ENCODE measurements at regions not wholly inside any gene's neighbourhood (a gene's known extent, or its start where the extent isn't known, plus 50 kb on each side); places are given as distances from the start of the nearest gene placed in this dataset.
"Not testable (repeated sequence)": the region's sequence is repeated elsewhere in the genome, so short reads cannot be mapped to it uniquely, and the experiment has no call there.

DNA sequence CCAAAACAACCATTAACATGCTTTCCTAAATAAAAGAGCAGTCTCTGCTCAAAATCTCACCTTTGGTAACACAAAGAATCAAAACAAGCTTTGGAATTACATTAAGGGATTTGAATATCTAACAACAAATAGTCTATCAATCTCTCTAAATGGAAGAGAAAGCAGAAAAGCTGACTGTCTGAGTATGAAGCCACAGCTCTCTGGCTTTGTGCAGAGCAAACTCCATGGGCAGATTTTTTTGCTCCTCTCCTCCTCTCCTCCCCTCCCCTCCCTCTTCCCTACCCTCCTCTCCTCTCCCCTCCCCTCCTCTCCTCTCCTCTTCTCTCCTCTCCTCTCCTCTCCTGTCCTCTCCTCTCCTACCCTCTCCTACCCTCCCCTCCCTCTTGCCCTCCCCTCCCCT lies 329.5 kb upstream of the ETAA1 start:
- DNase-seq, result no peak
- intact Hi-C loops (cut with DNase I), result no loop called here

DNA sequence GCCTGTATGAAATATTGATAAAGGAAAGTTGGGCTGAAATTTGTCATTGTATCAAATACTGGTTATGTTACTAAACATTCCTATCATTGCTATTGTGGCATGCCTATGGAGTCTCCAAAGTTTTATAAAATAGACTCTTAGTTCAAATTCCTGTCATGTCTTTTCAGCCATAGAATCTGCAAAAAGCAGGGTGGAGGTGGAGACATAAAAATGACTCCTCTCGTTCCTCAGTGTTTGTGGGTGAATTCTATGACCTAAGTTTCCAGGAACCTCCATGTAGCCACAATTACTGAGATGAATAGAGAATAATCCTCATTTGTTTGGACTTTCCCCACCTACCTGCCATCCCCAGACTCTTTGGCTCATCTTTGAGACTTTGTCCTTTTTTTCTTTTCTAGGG lies 326.3 kb upstream of the ETAA1 start:
- intact Hi-C loops (cut with DNase I), result no loop called here
- no peak for DNase-seq

DNA sequence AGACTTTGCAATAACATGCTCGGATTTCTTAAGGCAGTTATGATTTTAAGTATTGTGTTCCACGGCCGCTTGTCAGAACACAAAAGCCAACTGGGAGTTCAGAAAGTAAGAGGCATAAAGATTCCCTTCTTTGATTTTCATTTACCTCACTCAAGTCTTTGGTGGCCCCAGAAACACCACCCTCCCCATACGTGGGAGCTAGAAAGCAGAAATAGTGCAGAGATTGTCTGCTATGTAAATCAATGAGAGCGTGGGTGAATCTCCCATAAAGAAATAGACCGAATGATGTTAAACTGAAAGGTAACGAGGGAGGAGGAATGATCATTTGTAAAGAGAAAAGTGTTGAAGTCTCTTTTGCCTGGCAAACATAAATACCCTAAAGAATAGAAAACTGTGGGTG lies 322.1 kb upstream of the ETAA1 start:
- intact Hi-C loops (cut with DNase I), result no loop called here

DNA sequence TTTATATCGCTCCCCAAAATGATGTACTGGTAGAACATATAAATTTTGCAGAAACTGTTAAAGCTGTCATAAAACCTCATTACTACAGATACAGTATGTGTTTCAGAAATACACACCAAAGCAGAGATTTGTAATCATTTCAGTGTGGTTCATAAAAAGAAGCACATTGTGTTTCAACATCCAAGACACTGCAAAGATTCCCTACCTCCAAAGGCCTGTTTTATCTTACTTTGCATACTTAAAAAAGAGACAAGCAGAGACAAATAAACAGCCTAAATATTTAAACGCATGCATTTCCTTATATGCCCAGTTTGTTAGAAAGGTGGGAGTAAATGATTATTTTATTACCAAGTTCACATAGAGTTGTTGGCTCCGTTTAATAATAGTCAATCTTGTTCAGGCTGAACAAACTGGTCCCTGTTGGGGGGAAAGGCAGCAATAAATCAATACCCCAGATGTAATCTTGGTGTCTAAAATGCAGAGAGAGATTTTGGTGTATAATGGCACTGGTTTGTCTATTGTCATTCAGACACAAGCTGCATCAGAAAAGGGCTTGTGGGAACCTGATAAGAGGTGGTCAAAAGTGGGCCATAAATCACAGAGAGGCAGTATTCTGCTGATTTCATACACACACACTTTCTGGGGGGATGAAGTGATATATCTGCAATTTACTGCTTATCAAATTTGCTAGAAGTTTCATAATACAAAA lies 321.4 kb upstream of the ETAA1 start:
- DNase-seq, result no peak
- intact Hi-C loops (cut with DNase I), result no loop called here

More for the DNA sequence above, 322.1 kb upstream of the ETAA1 start:
- no peak for DNase-seq

DNA sequence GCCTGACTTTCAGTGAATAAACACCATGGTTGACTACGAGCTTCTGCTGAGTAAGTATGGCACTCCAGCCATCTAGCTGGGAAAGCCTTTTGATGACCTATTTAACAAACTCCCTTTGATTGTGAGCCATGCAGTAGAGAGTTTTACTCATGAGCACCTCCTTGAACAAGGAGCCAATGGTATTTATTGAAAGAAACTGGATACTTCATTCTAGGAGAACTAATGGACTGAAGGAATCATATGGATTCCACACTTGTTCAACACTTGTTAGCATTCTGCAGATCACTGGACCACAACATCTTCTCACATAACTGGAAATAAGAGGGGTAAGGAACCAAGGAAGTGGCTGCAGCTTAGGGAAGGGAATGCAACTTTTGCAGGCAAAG lies 320.9 kb upstream of the ETAA1 start:
- DNase-seq, result no peak
- intact Hi-C loops (cut with DNase I), result no loop called here

DNA sequence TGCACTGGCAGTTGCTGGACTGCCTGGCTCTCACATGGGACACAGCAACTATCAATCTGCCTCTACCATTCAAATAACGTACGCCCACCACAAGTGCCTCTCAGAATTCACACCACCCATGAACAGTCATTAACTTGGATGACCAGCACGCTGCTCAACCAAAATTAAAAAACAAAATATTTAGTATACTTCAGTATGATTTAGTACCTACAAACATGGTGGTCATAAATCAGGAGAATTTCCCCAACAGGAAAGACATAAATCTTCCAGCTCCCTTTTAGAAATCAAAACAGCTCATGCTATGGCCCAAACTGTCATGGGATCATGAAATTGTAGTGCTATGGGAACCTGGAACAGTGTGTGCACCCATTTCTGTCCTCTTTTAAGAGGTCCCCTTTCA lies 317.4 kb upstream of the ETAA1 start:
- intact Hi-C loops (cut with DNase I), result no loop called here
- no peak for DNase-seq

DNA sequence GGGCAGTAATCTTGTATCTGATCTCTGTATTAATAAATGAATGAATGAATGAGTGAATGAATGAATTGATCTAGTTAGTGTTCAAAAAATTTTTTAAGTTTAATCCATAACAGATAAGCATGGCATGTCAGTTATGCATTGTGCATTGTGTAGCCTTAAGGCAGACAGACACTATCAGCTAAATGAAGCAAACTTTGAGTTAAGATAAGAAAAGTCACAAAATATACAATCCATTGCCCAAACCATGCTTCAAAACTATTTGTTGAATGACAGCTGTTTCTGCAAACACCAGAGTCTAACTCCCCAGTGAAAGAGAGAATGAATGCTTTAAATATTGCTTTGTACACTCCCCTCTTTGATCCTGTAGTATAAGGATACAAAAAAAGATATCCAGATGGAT lies 314.3 kb upstream of the ETAA1 start:
- no peak for DNase-seq
- intact Hi-C loops (cut with DNase I), result no loop called here

DNA sequence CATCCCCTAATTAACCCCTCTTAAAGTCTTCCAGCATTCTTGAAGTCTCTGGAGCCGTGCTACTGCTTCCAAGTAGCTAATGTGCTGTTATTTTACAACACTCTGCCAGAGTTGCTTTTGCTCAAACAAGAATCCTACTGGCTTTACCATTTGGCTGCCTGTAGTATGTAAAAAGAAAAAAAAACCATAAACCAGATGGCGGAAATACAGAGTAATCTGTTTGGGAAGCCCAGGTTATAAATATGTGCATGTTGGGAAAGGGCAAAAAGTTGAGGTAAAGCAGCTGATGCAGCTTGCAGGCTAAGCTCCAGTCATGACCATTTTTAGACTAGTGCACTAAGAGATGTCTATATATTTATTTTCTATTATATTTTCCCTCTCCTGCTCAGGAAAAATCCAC lies 313.2 kb upstream of the ETAA1 start:
- intact Hi-C loops (cut with DNase I), result no loop called here
- DNase-seq, result no peak

DNA sequence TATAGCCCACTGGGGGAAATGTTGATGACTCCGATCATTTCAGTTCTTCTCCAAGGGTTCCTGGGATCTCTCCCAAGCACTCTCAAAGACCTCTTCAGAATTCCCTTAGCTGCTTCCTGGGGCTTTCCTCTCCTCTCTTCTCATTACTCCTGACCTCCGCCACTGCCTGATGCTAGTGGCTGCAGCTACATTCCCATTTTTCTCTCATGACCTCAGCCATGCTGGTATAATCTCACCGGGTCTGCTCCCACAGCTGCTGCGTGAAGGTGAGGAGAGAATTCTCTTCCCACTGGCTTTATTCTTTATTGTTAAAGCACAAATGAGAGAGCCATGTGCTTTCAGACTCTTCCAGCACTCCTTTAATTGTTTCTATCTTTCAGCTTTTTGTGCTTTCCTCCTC lies 312.0 kb upstream of the ETAA1 start:
- intact Hi-C loops (cut with DNase I), result no loop called here

DNA sequence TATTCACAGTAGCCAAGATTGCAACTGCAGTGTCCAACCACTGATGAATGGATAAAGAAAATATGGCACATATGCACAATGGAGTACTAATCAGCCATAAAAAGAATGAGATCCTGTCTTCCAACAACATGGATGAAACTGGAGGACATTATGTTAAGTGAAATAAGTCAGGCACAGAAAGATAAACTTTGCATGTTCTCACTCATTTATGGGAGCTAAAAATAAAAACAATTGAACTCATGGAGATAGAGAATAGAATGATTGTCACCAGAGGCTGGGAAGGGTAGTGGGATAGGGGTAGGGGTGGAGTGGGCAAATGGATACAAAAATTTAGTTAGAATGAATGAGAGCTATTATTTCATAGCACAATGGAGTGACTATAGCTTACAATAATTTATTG lies 305.5 kb upstream of the ETAA1 start:
- no peak for DNase-seq
- intact Hi-C loops (cut with DNase I), result no loop called here

More for the DNA sequence above, 312.0 kb upstream of the ETAA1 start:
- no peak for DNase-seq

DNA sequence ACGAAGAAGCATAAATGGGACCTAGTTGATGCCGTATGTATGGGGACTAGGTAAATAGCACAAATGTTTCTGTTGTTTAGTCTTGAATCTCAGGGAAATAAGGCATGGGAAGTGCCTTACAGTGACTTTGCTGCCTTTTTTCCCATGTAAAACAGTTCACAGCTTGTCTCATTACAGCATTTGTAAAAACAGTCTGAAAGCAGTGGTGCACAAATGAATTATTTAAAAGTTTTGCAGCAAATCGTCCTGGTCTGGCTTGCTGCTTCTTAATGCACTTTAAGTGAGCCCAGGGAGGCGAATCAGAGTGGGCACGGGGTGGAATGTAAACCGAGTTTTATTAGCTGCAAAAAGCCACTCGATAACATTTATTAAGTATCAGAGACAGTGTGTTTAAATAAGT lies 302.0 kb upstream of the ETAA1 start:
- DNase-seq, result no peak
- intact Hi-C loops (cut with DNase I), result no loop called here

DNA sequence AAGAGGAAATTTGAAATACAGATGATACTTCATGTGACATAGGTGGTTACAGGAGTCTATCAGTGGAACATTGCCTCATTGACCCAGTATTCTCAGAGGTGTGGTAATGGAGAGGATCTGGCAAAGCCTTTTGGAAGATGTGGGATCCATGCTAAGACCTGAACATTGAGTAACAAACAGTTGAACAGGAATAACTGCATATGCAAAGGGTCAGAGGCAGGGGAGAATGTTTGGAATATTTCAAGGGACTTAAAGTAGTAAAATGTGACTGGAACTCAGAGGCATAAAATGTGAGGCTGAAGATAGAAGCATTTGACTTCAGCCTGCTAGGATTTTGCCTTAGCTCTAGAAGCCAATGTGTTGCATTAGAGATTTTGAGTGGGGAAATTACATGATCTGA lies 300.2 kb upstream of the ETAA1 start:
- intact Hi-C loops (cut with DNase I), result no loop called here
- DNase-seq, result no peak

DNA sequence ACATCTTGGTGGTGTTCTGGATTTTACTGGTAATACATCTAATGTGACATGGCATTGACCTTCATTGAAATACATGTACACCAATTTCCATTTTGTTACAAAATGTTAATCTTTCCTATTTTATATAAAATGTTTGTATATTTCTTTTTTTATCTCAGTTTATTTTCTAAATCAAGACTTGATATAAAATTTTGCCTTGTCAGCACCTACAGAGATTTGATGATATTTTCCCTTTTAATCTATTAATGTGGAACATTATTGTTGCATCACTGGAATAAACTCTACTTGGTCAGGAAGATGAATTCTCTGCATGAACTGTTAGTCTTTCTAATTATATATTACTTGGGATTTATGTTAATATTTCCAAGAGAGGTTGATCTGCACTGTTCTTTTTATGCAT lies 294.0 kb upstream of the ETAA1 start:
- no peak for DNase-seq
- intact Hi-C loops (cut with DNase I), result no loop called here

DNA sequence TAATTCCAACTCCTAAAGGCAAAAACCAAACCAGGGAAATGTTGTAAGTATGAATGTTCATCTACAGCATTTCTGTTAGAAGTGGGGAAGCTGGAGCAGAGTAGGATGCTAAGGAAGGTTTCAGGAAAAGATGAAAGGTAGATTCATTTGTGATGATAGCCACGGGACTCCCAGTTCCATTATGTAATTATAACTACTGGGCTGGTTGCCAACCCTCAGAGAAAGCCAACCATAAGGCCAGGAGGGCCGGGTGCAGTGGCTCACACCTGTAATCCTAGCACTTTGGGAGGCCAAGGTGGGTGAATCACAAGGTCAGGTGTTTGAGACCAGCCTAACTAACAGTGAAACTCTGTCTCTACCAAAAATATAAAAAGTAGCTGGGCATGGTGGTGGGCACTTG lies 288.9 kb upstream of the ETAA1 start:
- intact Hi-C loops (cut with DNase I), result no loop called here
- no peak for DNase-seq

DNA sequence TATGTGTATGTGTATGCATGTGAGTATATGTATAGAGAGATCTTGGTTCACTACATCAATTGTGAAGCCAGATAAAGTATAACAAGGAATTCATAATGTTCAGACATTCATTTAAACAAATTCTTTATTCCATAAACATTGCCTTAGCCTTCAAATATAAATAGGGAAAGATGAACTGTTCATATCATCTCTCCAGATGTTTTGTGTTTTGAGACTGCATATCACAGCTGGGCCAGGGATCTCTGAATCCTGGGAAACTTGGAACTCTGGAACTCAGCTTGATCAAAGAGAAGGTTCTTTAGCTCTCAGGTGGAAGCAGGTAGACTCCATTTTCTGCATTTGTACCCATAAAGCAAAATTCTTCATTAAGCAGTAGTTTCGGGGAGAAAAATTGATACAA lies 272.6 kb upstream of the ETAA1 start:
- DNase-seq, result no peak

DNA sequence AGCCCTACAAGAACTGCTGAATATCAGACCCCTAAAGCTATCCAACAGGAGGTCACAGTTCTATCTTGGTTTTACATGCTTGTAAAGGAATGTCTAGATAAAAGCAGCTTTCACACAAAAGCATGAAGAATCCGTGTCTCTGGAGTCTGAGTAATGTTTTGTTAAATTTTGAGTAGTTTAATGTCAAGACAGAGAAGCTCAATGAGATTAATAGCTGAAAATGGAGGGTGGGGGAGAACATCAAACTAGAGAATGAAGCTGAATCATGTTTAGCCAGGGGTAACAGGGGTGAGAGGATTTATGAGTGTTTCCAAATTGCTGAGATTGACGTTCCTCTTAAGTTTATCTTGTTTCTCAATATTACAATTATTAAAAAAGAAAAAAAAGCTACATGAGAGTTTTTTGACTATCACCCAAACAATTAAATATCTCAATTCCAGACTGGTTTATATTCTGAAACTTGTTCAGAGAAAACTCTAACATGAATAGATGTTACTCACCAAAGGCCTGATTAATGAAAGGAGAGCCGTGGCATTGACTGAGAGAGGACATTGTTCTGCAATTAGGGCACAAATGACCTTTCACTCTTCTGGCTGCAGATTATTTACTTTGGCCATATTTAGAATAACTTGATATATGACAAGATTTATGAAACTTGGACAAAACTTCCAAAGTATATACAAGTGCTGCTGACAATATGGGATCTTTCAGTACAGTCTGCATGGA lies 266.4 kb upstream of the ETAA1 start:
- intact Hi-C loops (cut with DNase I), result no loop called here
- DNase-seq, result no peak

More for the DNA sequence above, 272.6 kb upstream of the ETAA1 start:
- intact Hi-C loops (cut with DNase I), result no loop called here

DNA sequence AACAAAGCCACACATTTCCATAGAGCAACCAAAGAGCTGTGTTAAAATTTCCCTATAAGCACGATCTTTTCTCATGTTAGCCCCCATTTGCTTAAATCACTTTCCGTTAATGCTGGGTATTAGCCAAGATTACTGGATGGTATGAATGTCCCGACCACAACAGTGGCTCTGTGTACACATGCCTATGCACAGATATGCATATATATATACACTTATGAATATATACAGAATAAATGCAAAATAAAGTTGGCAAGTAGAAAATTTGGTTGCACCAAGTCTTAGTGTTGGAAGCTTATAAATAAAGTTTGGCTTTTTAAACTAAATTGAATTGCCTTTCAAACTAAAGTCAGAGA lies 265.9 kb upstream of the ETAA1 start:
- intact Hi-C loops (cut with DNase I), result no loop called here
- no peak for DNase-seq

DNA sequence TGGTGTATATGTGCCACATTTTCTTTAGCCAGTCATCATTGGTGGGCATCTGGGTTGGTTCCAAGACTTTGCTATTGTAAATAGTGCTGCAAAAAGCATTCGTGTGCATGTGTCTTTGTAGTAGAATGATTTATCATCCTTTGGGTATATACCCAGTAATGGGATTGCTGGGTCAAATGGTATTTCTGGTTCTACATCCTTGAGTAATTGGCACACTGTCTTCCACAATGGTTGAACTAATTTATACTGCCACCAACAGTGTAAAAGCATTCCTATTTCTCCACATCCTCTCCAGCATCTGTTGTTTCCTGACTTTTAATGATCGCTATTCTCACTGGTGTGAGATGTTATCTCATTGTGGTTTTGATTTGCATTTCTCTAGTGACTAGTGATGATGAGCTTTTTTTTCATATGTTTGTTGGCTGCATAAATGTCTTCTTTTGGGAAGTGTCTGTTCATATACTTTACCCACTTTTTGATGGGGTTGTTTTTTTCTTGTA lies 264.6 kb upstream of the ETAA1 start:
- DNase-seq; intact Hi-C loops (cut with DNase I): not testable (repeated sequence)

DNA sequence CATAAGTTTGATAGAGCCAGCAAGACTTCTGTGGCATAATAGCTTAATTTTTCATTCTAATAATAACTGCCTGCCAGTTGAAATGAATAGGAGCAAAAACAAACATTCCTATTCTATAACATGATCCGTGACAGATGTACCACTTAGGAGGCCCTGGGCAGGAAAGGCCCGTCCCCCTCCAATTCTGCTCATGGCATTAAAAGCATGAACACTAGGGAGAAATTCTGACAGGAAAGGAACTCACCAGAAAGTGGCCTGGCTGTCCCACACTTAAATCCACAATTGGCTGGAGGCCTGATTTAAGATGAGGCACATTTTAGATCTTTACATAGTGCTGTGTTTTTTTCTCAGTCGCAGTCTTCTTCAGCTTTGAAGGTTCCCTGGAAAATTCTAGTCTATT lies 261.9 kb upstream of the ETAA1 start:
- DNase-seq, result no peak
- intact Hi-C loops (cut with DNase I), result no loop called here

DNA sequence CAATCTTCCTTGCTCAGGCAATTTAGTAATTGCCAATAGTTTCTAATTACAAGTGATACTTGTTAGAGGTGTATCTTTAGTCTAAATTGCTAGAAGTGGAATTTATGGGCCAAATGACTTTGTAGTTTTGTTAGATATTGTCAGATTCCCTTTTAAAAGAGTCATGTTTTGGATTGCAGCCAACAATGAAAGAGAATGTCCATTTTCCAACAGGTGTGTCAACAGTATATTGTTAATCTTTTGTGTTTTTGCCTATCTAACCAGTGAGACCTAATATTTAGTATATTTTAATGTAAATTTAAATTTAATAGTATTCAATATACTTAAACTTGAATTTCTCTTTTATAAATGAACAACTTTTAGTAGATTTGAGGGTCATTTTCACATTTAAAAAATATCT lies 259.4 kb upstream of the ETAA1 start:
- no peak for DNase-seq
- intact Hi-C loops (cut with DNase I), result no loop called here

DNA sequence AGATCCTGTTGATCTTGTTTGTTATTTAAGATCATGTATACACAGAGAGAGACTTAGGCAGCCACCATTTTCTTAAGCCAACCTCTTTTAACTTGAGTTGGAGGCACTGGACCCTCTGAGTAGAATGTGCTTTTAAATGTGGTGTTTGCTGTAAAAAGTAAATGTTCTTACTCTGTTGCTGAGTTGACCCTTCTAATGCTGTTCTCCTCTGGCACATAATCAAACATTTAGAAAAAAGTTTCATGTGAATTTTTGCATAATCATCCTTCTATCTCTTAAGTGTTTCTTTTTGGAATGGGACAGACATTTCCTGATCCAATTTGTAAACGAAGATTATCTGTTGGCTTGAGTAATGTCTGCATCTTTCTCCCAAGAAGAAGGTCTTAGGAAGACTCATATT lies 255.1 kb upstream of the ETAA1 start:
- DNase-seq, result no peak
- intact Hi-C loops (cut with DNase I), result no loop called here

DNA sequence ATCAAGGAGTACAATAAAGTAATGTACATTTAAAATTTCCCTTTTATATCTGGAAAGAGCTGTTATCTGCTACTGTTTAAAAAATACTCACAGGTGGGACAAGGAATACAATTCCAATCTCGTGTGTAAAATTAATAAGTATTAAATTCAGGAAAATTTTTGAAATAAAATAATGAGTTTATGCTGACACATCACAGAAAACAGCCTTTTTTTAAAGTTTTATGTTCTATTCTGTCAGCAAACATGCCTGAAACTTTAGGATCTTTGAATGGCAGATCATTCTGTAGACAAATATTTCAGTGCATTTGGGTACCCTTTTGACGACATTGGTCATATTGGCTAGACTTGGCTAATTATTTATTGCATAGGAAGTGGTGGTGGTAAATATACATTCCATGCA lies 254.4 kb upstream of the ETAA1 start:
- no peak for DNase-seq
- intact Hi-C loops (cut with DNase I), result no loop called here
